ENCODE measurements at regions not wholly inside any gene's neighbourhood (a gene's known extent, or its start where the extent isn't known, plus 50 kb on each side); places are given as distances from the start of the nearest gene placed in this dataset.
"Not testable (repeated sequence)": the region's sequence is repeated elsewhere in the genome, so short reads cannot be mapped to it uniquely, and the experiment has no call there.

- DNase-seq, result no peak
Observed at GRCh38 chr19:31083105-31083504, 266.1 kb downstream of the TSHZ3 start.

GRCh38 chr19:31075146-31075655 lies 274.0 kb downstream of the TSHZ3 start:
- DNase-seq, result no peak

GRCh38 chr19:31074199-31075125 lies 274.8 kb downstream of the TSHZ3 start:
- no peak for DNase-seq

GRCh38 chr19:31073485-31074198 lies 275.6 kb downstream of the TSHZ3 start:
- DNase-seq, result no peak

DNA sequence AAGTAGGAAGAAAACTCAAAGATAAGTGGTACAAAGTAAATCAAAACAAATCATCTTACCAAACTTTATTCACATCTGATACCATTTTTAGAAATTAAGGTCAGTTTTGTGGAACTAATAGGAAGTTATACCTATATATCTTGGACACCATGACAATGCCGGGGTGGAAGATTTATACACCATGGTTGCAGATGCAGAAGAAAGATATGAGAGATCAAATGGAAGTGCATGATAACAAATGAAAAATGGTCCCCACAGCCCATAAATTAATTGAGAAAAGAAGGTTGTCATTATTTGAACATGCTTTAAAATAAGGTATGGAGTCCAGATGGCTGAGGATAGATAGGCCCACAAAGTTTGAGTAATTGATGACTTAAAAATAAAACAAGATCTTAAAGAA lies 276.8 kb downstream of the TSHZ3 start:
- DNase-seq, result no peak

- DNase-seq, result no peak
Observed at GRCh38 chr19:31071136-31071855, 277.9 kb downstream of the TSHZ3 start.

DNA sequence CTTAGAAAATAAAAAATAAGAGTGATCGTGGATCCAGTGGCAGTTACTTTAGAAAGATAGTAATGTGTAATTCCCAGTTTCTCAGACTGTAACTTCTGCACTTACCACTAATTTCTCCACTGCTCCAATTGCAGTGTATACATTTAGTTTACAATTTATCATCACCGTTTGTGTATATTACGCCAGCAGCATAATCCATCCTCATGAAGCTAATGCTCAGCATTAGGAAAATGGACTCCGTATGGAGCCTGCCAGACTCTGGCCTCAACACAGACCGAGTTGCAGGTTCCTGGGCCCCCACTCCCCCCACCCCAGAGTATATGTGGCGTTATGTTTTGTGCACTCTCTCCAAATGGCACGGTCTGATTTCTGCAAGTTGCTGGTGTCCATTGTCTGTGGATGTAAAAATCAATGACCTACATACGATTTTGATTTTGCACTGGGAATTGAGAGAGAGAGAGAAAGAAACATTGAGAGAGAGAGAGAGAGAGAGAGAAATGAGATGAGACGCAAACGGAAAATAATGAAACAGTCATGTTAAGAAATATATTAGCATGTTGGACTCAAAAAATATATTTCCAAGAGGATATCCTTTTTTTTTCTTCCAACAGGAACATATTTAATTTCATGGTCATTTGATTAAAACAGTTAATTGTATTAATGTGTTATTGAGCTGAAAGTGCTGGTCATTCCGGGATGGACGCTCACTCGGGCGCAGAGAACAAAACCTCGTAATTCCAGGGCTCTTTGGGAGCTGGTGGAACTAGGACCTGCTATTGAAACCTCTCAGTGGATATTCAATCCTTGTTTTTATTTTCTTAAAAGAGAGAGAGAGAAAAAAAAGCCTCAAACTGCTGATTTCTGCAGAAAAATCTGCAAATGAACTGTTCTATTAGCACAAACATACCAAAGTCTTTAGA lies 278.8 kb downstream of the TSHZ3 start:
- no peak for DNase-seq

GRCh38 chr19:31068268-31068667 lies 281.0 kb downstream of the TSHZ3 start:
- DNase-seq, result no peak

GRCh38 chr19:31066385-31066784 lies 282.9 kb downstream of the TSHZ3 start:
- no peak for DNase-seq

DNA sequence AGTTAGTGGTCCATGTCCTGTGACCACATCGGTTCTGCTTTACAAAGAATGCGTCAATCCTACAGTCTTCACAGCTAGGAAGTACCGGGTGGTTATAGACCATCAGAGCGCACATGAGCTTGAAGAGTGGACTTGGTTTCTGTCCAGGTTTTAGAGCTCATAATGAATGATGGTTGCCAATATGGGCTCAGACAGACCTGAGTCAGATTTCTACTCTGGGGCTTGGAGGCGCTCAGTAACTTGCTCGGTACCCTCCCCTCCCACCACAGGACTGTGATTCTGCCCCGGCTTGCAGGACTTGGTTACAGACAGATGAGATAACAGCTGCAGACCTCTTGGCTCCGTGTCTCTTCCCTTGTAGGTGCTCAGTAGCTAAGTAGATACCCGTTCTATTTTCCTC lies 284.7 kb downstream of the TSHZ3 start:
- DNase-seq, result no peak

DNA sequence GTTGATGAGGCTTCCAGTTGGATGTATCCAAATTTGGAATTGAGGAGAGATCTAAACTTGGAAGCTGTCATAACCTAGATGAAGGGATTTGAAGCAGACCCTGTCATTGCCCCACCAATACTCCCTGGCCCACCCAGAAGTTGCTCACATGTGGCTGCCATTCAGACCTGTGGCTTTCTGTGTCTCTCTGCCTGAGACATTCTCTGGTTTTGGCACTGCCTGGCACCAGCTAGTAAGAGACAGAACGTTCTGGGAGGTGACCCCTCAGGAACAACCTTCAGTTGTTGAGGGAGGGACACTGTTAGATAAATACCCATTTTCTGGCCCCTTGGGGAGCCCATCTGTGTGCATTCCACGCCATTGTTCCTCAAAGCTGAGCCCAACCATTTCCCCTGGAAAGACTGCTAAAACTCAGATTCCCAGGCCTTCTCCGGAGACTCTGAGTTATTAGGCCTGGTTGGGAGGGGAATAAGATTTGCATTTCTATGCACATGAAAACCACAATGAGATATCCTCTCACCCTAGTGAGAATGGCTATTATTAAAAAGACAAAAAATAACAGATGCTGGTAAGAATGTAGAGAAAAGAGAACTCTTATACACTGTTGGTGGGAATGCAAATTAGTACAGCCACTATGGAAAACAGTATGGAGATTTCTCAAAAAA lies 290.4 kb downstream of the TSHZ3 start:
- no peak for DNase-seq

- DNase-seq, result no peak
Observed at GRCh38 chr19:31057476-31057875, 291.8 kb downstream of the TSHZ3 start.

DNA sequence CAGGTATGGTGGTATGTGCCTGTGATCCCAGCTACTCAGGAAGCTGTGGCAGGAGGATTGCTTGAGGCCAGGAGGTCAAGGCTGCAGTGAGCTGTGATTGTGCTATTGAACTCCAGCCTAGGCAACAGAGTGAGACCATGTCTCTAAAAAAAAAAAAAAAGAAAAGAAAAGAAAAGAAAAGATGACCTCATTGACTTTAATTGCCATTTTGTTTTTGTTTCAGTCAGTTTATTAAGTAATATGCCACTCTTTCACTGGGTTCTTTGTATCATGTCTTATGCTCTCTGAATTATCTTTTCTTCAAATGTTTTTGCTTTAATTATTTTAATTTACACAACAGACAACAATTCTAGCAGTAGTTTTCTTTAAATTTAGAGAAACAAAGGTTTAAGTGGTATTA lies 293.8 kb downstream of the TSHZ3 start:
- no peak for DNase-seq

DNA sequence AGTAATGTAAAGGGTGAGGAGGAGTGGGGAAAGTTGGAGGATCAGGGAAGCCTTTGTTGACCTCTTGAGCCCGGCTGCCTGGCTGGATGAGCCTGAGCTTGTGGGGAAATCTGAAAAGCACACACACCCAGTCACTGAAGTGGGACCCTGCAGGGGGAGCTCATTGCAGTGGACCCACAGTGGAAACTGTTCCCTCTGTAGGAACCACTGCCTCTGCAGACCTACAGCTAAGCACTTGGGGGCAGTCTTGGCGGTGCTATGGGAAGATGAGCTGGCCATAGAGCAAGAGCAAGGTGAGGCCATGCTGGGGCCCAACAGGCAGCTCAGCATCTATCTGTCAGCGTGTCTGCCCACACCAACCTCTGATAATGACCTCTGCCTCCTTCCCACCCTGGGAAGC lies 294.8 kb downstream of the TSHZ3 start:
- DNase-seq, result no peak

- no peak for DNase-seq
Observed at GRCh38 chr19:31049431-31049830, 299.8 kb downstream of the TSHZ3 start.

DNA sequence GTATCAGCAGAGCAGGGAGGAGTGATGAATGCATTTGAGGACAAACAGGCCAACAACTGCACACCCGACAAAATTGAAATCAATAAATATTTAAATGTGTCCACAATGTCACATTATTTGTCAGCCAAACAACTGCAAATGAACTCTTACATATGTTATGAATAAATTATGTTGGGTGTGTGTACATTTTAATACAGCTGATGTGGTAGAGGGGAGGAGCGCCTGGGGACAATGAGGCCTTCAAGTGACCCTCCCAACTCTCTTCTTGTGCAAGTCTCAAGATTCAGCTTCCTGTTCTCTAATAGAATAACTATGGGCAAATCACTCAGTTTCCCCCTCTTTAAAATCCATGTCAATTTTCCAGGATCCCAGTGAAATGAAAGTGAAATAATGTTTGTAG lies 303.2 kb downstream of the TSHZ3 start:
- DNase-seq, result no peak

DNA sequence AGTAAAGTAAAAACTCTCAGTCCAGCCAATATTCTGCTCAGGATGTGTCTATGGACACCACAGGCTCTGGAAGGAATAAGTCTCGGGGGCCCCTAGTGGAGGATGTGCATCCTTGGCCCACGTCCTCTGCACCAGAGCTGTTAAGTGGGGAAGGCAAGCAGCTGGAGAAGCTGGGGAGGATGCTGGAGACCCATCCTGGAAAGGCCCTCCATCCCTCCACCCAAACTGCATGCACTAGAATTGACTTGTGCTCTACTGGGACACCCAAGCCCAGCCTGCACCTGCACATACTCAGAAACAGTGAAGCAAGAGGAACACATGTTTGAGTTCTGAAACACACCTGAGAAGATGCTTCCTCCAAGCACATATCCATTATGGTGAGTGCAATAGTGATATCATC lies 307.8 kb downstream of the TSHZ3 start:
- no peak for DNase-seq

- no peak for DNase-seq
Observed at GRCh38 chr19:31039151-31039550, 310.1 kb downstream of the TSHZ3 start.

DNA sequence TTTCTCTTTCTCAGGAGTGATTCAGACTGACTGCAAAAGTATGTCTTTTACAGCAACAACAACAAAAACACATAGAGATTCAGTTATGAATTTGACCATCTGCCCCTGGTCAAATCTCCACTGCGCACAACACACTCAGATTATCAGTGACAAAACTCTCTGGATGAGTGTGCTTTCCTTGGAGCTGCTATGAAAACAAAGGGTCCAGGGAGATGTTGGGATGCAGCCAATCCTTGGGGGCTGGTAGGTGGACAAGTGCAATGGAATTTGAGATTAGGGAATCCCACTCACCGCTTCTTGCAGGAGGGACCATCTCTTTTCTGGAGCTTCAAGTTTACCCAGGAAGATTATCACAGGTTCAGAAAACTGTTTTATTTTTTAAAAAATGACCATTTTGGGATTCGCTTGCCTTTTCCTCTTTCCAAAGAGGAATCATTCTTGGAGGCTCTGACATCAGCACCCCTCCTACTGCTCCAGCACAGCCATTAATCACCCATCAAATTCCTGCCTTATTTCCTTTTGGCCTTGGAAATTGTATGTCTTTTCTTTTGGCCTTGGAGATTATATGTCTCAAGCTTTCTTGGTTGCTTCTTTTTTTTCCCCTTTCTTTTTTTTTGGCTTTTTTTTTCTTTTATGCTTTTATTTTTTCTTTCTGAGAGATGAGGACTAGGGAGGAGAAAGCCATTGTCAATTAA lies 311.8 kb downstream of the TSHZ3 start:
- DNase-seq, result no peak

GRCh38 chr19:31031455-31031854 lies 317.8 kb downstream of the TSHZ3 start:
- not testable (repeated sequence) for DNase-seq

GRCh38 chr19:31023038-31023437 lies 326.2 kb downstream of the TSHZ3 start:
- no peak for DNase-seq
